Calu3 (cell line): ENCODE measurements at regions not wholly inside any gene's neighbourhood (a gene's known extent, or its start where the extent isn't known, plus 50 kb on each side); places are given as distances from the start of the nearest gene placed in this dataset.

Source experiments
- BruUV-seq: library from RNA; stranded (reverse); fragments of 400-500 nt; replicated peaks from 2 replicates; lab custom pipeline; 2021; lab: Mats Ljungman, UMichigan
- CTCF ChIA-PET: fragments of 300-600 bp; sonication (Branson Sonifier 250); formaldehyde crosslinking; loops from one replicate; lab custom pipeline; 2022; ENCODE audit warnings: antibody characterized with exemption; lab: Charles Lee
- DNase-seq: peaks from one replicate; pipeline ENCODE4 v3.0.0; 2022
- H3K27ac Mint-ChIP-seq: one replicate; pipeline ENCODE4 v1.8.0; 2022; ENCODE audit warnings: mixed read lengths; ENCODE audit not compliant: unreplicated experiment
- H3K27me3 Mint-ChIP-seq: one replicate; pipeline ENCODE4 v1.8.0; 2022; ENCODE audit warnings: mixed read lengths; ENCODE audit not compliant: unreplicated experiment
- H3K36me3 Mint-ChIP-seq: one replicate; pipeline ENCODE4 v1.8.0; 2022; ENCODE audit warnings: mild to moderate bottlenecking, moderate library complexity, mixed read lengths; ENCODE audit not compliant: insufficient read depth, unreplicated experiment
- H3K4me1 Mint-ChIP-seq: one replicate; pipeline ENCODE4 v1.8.0; 2022; ENCODE audit warnings: mild to moderate bottlenecking, low read depth, mixed read lengths; ENCODE audit not compliant: unreplicated experiment
- H3K4me3 Mint-ChIP-seq: one replicate; pipeline ENCODE4 v1.8.0; 2022; ENCODE audit warnings: mild to moderate bottlenecking, low read depth, moderate library complexity, mixed read lengths; ENCODE audit not compliant: unreplicated experiment
- H3K9me3 Mint-ChIP-seq: one replicate; pipeline ENCODE4 v1.8.0; 2022; ENCODE audit warnings: low read depth, mixed read lengths; ENCODE audit not compliant: unreplicated experiment
- intact Hi-C: fragments of 100-400 bp; cut with micrococcal nuclease; formaldehyde crosslinking; loops from one replicate; pipeline ENCODE4 v1.10.0; 2022; ENCODE audit not compliant: unreplicated experiment
- TF ChIP-seq, protein P1 (sequence below): fragments of 200-600 bp; IDR thresholded peaks from one replicate; pipeline ENCODE4 v1.8.0; 2022; ENCODE audit warnings: antibody characterized with exemption; ENCODE audit not compliant: unreplicated experiment

DNA sequence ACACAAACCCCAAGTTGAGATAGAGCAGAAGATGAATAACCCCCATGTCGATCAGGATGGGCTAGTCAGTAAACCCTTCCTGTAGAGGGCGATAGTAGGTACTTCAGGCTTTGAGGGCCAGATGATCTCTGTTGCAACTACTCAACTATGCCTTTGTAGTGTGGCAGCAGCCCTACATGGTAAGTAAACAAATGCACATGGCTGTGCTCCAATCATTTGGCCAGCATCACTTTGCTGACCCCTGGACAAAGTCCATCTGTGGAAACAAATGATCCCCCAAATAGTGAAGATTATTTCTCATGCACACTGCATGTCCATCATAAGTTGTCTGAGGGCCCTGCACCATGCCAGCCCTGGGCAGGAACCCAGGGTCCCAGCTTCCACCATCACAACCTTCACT lies 402.2 kb upstream of the PROK2 start:
- Mint-ChIP-seq H3K27ac (no peak overlapping the region), H3K36me3 (no peaks in the 10 kb centered on the region), H3K4me3 (no peak overlapping the region), H3K4me1 (no peaks in the 10 kb centered on the region), H3K27me3 (peaks cover 53% of the 10 kb centered on the region), H3K9me3 (no peaks in the 10 kb centered on the region)
- CTCF ChIA-PET, result no interaction called here
- intact Hi-C loops, result no loop called here
- BruUV-seq, result no TSS peak
- DNase-seq, result no peak
- TF ChIP-seq, protein P1, sequence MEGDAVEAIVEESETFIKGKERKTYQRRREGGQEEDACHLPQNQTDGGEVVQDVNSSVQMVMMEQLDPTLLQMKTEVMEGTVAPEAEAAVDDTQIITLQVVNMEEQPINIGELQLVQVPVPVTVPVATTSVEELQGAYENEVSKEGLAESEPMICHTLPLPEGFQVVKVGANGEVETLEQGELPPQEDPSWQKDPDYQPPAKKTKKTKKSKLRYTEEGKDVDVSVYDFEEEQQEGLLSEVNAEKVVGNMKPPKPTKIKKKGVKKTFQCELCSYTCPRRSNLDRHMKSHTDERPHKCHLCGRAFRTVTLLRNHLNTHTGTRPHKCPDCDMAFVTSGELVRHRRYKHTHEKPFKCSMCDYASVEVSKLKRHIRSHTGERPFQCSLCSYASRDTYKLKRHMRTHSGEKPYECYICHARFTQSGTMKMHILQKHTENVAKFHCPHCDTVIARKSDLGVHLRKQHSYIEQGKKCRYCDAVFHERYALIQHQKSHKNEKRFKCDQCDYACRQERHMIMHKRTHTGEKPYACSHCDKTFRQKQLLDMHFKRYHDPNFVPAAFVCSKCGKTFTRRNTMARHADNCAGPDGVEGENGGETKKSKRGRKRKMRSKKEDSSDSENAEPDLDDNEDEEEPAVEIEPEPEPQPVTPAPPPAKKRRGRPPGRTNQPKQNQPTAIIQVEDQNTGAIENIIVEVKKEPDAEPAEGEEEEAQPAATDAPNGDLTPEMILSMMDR, result no peak

DNA sequence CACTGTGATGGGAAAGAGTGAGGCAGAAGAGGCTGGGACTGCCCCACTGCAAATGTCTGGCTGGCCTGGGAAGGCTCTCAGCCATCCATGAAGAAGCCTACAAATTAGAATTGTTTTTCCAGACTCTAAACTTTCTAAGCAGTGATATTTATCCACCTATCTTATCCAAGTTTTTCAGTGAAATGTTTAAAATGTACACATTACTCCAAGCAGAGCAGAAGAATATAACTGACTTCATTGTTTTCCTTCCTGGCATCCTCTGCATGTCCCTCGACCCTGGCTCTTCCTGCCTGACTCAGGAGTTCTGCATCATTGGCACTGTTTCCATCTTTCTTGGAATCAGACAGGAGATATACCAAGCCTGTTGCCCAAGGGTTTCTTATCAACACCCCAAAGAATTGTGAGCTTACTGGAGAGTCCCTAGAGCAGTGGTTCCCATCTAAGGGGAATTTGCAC lies 401.5 kb upstream of the PROK2 start:
- Mint-ChIP-seq H3K36me3 (no peaks in the 10 kb centered on the region), H3K9me3 (no peaks in the 10 kb centered on the region)
- DNase-seq, result no peak

DNA sequence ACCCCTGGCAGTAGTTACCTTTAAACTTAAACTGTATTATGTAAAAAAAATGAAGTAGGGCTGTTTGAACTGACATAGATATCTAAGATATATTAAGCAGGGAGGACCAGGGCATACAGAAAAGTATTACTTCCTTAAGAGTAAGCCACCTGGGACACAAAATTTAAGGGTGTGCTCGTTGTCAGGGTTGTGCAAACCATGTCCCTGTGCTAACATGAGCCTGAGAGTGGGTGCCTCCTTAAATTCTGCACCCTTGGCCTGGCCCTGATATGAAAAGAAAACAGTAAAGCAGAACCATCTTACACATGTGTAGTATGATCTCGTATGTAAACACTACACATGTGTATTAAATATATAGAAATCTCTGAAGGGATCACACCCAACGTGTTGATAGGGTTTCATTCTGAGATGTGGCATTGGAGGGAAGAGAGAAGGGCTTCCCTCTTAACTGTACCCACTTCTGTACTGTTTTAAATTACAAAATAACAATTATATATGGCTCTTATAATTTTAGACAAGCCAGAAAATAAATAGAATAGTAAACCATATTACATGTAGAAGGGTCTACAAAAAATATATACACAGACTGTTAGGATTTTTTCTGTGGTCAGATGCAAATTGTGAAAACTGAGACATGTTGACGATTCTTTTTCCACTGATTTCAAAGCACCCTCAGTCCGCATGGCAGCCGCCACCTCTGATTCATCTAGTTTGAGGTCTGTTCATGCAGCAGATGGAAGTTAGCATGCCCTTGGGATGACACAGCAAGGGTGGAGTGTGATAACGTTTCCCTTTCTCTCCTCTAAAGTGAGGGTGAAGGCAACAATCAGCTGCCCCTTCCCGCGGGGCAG lies 400.8 kb upstream of the PROK2 start:
- H3K4me1 Mint-ChIP-seq, result no peaks in the 10 kb centered on the region
- H3K4me3 Mint-ChIP-seq, result no peak overlapping the region
- BruUV-seq, result no TSS peak
- TF ChIP-seq, protein P1, result no peak
- peaks cover 51% of the 10 kb centered on the region for H3K27me3 Mint-ChIP-seq
- CTCF ChIA-PET, result interaction anchor here (0.7 kb wide), 1 partner anchor 38 kb away, joined by 3 read pairs; no protein-coding TSS in a partner anchor
- no peak overlapping the region for H3K27ac Mint-ChIP-seq
- no peaks in the 10 kb centered on the region for H3K9me3 Mint-ChIP-seq
- intact Hi-C loops, result no loop called here
- no peak for DNase-seq
- H3K36me3 Mint-ChIP-seq, result no peaks in the 10 kb centered on the region

More for the DNA sequence above, 401.5 kb upstream of the PROK2 start:
- no peak overlapping the region for H3K27ac Mint-ChIP-seq
- H3K27me3 Mint-ChIP-seq, result peaks cover 53% of the 10 kb centered on the region
- H3K4me1 Mint-ChIP-seq, result no peaks in the 10 kb centered on the region
- CTCF ChIA-PET, result no interaction called here
- BruUV-seq, result no TSS peak
- intact Hi-C loops, result no loop called here
- no peak overlapping the region for H3K4me3 Mint-ChIP-seq
- TF ChIP-seq, protein P1, result no peak

DNA sequence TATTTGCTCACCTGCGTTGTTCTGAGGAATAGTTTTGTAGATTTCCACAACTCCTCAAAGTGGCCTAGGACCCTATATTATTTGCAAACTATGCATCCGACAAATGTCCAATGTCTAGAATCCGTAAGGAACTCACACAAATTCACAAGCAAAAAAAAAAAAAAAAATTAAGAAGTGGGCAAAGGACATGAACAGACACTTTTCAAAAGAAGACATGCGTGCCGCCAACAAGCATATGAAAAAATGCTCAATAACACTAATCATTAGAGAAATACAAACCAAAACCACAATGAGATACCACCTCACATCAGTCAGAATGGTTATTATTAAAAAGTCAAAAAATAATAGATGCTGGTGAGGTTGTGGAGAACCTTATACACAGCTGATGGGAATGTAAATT lies 398.5 kb upstream of the PROK2 start:
- H3K9me3 Mint-ChIP-seq, result no peaks in the 10 kb centered on the region
- no peak overlapping the region for H3K4me3 Mint-ChIP-seq
- no TSS peak for BruUV-seq
- CTCF ChIA-PET, result no interaction called here
- DNase-seq, result no peak
- no peaks in the 10 kb centered on the region for H3K36me3 Mint-ChIP-seq
- no peaks in the 10 kb centered on the region for H3K4me1 Mint-ChIP-seq
- no peak overlapping the region for H3K27ac Mint-ChIP-seq
- intact Hi-C loops, result no loop called here
- H3K27me3 Mint-ChIP-seq, result peaks cover 38% of the 10 kb centered on the region
- TF ChIP-seq, protein P1, result no peak
